NCI-H774 (cell line): ENCODE measurements at regions not wholly inside any gene's neighbourhood (a gene's known extent, or its start where the extent isn't known, plus 50 kb on each side); places are given as distances from the start of the nearest gene placed in this dataset.

Experiments
- DNase-seq: peaks from one replicate; lab custom pipeline; 2025; lab: John Stamatoyannopoulos, UW

- DNase-seq = no peak
These were observed 1018.0 kb downstream of the CDH18 start for GRCh38 chr5:18970000-18970399.

GRCh38 chr5:18972177-18972576 lies 1015.8 kb downstream of the CDH18 start:
- DNase-seq = no peak

DNA sequence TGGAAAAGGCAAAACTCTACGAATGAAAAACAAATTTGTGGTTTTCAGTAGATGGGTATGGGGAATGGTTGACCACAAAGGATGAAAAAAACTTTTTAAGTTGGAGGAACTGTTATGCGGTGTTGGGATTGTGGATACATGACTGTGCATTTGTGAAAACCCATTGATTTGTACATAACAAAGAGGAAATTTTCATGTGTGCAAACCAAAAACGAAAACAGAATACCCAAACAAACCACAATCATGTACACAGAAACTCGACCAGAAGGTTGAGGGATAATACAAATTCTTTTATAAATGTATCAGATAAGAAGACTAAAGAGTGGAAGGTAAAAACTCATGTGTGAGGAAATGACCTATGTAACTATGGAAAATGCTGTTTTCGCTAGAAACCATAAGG lies 1012.4 kb downstream of the CDH18 start:
- DNase-seq = no peak

DNA sequence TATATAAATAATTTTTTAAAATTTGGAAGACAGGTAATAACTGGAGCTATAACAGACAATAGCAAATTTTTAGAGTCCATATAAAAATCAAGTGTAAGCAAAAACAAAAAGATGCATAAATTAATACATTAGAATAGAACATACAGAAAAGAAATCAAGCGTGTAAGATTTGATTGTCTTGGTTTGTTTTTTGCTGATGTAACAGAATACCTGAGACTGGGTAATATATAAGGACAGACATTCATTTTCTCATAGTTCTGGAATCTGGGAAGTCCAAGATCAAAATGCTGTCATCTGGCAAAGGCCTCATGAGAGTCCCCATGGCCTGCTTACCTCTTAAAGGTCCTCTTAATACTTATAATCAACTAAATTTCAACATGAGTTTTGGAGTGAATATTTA lies 1010.1 kb downstream of the CDH18 start:
- no peak for DNase-seq

- no peak for DNase-seq
These were observed 1003.4 kb downstream of the CDH18 start for GRCh38 chr5:18984559-18985080.

- DNase-seq = no peak
These were observed 1002.7 kb downstream of the CDH18 start for GRCh38 chr5:18985171-18985758.

- DNase-seq = no peak
These were observed 1000.9 kb downstream of the CDH18 start for GRCh38 chr5:18987101-18987500.

- DNase-seq = no peak
These were observed 997.1 kb downstream of the CDH18 start for GRCh38 chr5:18990852-18991251.

DNA sequence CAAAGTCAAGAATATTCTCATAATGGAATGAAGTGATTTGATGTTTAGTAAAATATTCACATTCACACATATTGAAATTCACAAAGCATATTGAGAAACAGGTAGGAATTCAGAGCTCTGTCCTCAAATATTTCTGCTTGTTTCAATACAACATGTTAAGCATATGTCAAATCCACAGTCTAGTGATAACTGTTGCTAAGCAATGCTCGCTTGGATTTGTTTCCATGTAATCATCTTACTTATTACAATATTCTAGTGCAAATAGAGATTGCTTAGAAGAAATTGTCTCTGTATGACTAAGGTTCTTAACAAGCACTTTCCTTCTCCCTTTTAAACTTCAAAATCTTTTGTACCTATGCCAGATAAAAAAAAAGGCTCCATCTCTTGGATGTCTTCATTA lies 995.7 kb downstream of the CDH18 start:
- DNase-seq = no peak

- no peak for DNase-seq
These were observed 988.5 kb downstream of the CDH18 start for GRCh38 chr5:18999478-18999877.

- no peak for DNase-seq
These were observed 986.9 kb downstream of the CDH18 start for GRCh38 chr5:19001054-19001453.

DNA sequence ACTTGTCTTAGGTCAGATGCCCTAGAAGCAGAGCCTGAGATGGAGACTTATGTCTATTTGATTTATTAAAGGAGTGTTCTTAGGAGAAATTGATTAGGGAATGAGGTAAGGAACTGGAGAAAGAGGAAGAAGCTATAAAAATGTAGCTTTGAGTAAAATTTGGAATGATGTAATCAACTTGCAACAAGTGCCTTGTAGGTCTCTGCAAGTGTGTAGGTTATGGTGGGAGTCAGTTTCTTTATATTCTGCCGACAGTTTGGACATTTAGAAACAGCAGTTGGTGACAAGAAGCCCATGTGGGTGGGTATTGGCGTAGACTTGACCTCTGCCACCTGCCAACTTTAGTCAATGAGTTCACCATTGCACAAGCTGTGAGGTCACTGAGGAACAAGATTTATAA lies 986.5 kb downstream of the CDH18 start:
- no peak for DNase-seq

DNA sequence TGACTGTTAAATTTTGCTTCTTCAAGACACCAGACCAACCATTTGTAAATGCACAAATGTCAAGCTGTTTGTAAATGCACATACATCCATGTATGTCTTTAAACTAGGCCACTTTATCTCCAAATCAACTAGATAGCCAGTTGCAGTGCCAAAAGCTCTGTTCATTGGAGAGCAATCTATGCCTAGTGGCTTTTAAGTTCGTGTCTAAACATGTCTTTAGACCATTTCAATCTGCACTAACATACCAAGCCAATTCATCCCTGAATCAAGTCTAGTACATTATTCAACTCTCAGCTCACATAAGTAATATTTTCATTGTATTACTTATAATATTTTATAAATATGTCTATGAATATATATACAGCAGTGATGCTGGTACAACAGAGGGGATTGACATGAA lies 985.9 kb downstream of the CDH18 start:
- no peak for DNase-seq

DNA sequence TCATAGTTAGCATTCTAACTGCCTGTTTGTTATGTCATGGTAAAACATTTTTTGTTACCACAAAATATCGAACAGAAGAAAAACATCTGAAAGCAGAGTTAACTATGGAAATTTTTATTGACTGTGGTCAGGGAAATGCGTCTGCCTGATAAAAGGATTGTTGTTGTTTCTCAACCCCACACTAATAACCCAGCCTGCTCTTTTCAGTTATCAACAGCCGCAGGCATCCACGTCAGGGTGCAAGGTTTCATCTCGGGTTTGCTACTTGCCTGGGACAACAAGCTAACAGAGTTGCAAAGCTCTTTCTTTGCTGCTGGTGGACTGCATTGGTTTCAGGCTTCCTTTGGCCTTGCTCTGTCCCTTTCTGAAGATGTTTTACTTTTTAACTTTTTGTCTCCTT lies 969.2 kb downstream of the CDH18 start:
- no peak for DNase-seq

- DNase-seq = no peak
These were observed 956.5 kb downstream of the CDH18 start for GRCh38 chr5:19031491-19031890.

GRCh38 chr5:19035816-19036215 lies 952.2 kb downstream of the CDH18 start:
- no peak for DNase-seq

GRCh38 chr5:19042106-19042505 lies 945.9 kb downstream of the CDH18 start:
- no peak for DNase-seq

GRCh38 chr5:19044311-19044710 lies 943.7 kb downstream of the CDH18 start:
- no peak for DNase-seq

DNA sequence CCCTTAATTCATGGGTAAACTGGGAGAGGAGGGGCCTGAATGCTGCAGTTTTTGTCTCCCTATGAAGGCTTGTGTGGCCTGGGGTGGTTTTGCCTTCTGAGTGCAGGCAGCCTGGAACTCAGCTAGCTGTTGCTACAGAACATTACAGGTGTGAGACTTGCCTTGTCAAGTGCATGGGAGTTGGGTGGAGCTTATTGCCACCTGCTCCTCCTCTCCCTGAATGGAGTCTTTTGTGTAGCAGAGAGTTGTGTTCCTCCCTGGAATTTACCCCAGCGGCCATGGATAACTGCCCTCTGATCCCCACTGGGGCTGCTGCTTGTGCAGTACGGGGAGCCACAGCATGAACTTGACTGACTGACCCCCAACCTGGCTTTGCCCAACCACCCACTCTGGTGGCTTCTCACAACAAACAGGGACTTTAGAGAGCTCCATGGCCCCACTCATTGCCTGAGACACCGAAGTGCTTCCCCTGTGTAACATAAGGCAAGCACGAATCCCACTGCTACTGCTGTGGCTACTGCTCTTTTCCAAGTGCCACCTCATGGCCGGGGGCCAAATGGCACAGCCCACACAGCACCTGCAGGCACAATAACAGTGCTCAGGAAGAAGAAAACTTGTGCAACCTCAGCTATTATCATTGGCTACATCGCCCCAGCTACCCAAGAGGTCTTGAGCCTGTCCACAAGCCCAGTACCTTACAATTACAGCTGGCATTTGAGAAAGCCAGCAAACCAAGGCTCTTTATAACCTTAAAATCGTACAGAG lies 942.9 kb downstream of the CDH18 start:
- no peak for DNase-seq

GRCh38 chr5:19047277-19047676 lies 940.7 kb downstream of the CDH18 start:
- DNase-seq = no peak

DNA sequence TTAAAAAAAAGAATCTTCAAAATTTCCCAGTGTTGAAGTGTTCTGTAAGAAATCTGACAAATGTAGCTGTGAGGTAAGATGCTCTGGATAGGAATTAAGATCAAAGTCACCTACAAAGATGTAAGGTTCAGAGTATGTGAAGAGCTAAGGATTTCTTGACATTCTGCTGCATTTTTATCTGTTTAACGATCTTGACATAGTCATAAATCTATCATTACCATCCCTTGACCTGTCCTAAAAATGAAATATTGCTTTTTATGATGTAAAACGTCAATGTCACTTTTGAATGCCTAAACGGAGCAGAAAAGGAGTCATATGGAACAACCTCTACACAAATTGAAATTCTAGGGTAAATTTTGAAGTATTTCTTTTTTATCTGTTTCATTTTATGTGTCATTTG lies 939.3 kb downstream of the CDH18 start:
- no peak for DNase-seq

GRCh38 chr5:19058216-19058615 lies 929.8 kb downstream of the CDH18 start:
- no peak for DNase-seq

DNA sequence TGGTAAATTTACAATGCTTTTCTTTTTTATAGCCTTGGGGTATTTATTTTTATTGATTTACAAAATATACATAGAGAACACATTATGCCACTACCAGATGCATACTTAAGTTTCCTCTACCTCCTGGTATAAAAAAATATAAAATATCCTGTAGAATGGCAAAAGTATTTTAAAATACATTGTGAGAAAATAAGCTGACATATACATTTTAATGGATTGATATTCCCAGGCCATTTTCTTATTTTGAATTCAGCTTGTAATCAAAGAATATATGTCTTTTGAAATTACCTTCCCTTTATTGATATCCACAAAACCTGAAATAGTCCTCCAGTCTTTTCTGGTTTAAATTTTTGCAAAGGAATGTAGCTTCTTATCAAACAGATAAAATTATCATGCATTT lies 923.9 kb downstream of the CDH18 start:
- no peak for DNase-seq

GRCh38 chr5:19067741-19068140 lies 920.3 kb downstream of the CDH18 start:
- DNase-seq = no peak
